GM03348 (cell line): ENCODE measurements at regions not wholly inside any gene's neighbourhood (a gene's known extent, or its start where the extent isn't known, plus 50 kb on each side); places are given as distances from the start of the nearest gene placed in this dataset.

Experiments used
- DNase-seq: peaks from one replicate; pipeline ENCODE4 v3.0.0; 2012; ENCODE audit warnings: low spot score

- DNase-seq = no peak
Measured at GRCh38 chr16:87183647-87184046, 133.5 kb downstream of the C16orf95 start.

GRCh38 chr16:87185308-87185707 is 131.9 kb downstream of the C16orf95 start:
- DNase-seq = no peak

- DNase-seq = no peak
Measured at GRCh38 chr16:87185983-87186382, 131.2 kb downstream of the C16orf95 start.

GRCh38 chr16:87186446-87186845 is 130.7 kb downstream of the C16orf95 start:
- no peak for DNase-seq

GRCh38 chr16:87186876-87187533 is 130.2 kb downstream of the C16orf95 start:
- no peak for DNase-seq

GRCh38 chr16:87188104-87188503 is 129.1 kb downstream of the C16orf95 start:
- no peak for DNase-seq

GRCh38 chr16:87189426-87189825 is 127.8 kb downstream of the C16orf95 start:
- DNase-seq = no peak

GRCh38 chr16:87190288-87191230 is 126.6 kb downstream of the C16orf95 start:
- DNase-seq = no peak

- DNase-seq = no peak
Measured at GRCh38 chr16:87192452-87193073, 124.6 kb downstream of the C16orf95 start.

- no peak for DNase-seq
Measured at GRCh38 chr16:87194172-87194571, 123.0 kb downstream of the C16orf95 start.

GRCh38 chr16:87195161-87195560 is 122.0 kb downstream of the C16orf95 start:
- DNase-seq = no peak

GRCh38 chr16:87196231-87196630 is 121.0 kb downstream of the C16orf95 start:
- DNase-seq = no peak

GRCh38 chr16:87196661-87197060 is 120.5 kb downstream of the C16orf95 start:
- no peak for DNase-seq

- no peak for DNase-seq
Measured at GRCh38 chr16:87198328-87198832, 118.8 kb downstream of the C16orf95 start.

- no peak for DNase-seq
Measured at GRCh38 chr16:87198881-87199280, 118.3 kb downstream of the C16orf95 start.

- no peak for DNase-seq
Measured at GRCh38 chr16:87199379-87199778, 117.8 kb downstream of the C16orf95 start.

- DNase-seq = no peak
Measured at GRCh38 chr16:87199901-87200300, 117.3 kb downstream of the C16orf95 start.

GRCh38 chr16:87200637-87201036 is 116.6 kb downstream of the C16orf95 start:
- DNase-seq = no peak

GRCh38 chr16:87201052-87201451 is 116.1 kb downstream of the C16orf95 start:
- peak; percentile 93 for DNase-seq

GRCh38 chr16:87201790-87202189 is 115.4 kb downstream of the C16orf95 start:
- DNase-seq = peak; percentile 30

GRCh38 chr16:87202346-87202745 is 114.8 kb downstream of the C16orf95 start:
- DNase-seq = peak; percentile 54

GRCh38 chr16:87203060-87203656 is 114.0 kb downstream of the C16orf95 start:
- peak; percentile 85 for DNase-seq
